ENCODE measurements at regions not wholly inside any gene's neighbourhood (a gene's known extent, or its start where the extent isn't known, plus 50 kb on each side); places are given as distances from the start of the nearest gene placed in this dataset.

GRCh38 chr6:71468038-71468437 is 179.4 kb downstream of the OGFRL1 start:
- TF ChIP-seq CTCF (IDR thresholded peaks at IDR 0.05; ENCODE audit: low read length) (no peak), EZH2 (optimal IDR thresholded peaks at IDR 0.05; ENCODE audit: low read depth, low read length) (no peak), EZH2phosphoT487 (IDR thresholded peaks at IDR 0.05; ENCODE audit: low read length) (no peak)

Data from MM.1S (cell line).